Liver (tissue), 8 donors: ENCODE measurements at regions not wholly inside any gene's neighbourhood (a gene's known extent, or its start where the extent isn't known, plus 50 kb on each side); places are given as distances from the start of the nearest gene placed in this dataset.

ENCODE experiments used
- DNase-seq: peaks from one replicate; pipeline ENCODE4 v3.0.0-alpha.2; 2017; ENCODE audit warnings: low spot score
- H3K27ac ChIP-seq, 2 donors: one replicate each; pipeline ENCODE4 v1.7.0; 2013; ENCODE audit warnings: inconsistent platforms in 2 of 2, low read length in 2 of 2, control low read depth in 1 of 2, low read depth in 1 of 2, mild to moderate bottlenecking in 1 of 2
- H3K27me3 ChIP-seq, 4 donors: one replicate each; pipeline versions ENCODE4 v1.6.1 to v1.7.0; 2013; ENCODE audit warnings: low read length in 3 of 4, inconsistent platforms in 1 of 4, mild to moderate bottlenecking in 1 of 4, moderate library complexity in 1 of 4; ENCODE audit not compliant: control insufficient read depth in 4 of 4, insufficient read depth in 4 of 4
- H3K36me3 ChIP-seq, 4 donors: one replicate each; pipeline versions ENCODE4 v1.6.1 to v1.7.0; 2013; ENCODE audit warnings: low read length in 3 of 4, mild to moderate bottlenecking in 3 of 4, low read depth in 1 of 4, moderate library complexity in 1 of 4; ENCODE audit not compliant: control insufficient read depth in 4 of 4, insufficient read depth in 3 of 4
- H3K4me1 ChIP-seq, 4 donors: one replicate each; pipeline versions ENCODE4 v1.6.1 to v1.7.0; 2013; ENCODE audit warnings: low read length in 3 of 4, mild to moderate bottlenecking in 3 of 4, moderate library complexity in 1 of 4; ENCODE audit not compliant: control insufficient read depth in 4 of 4, insufficient read depth in 4 of 4
- H3K4me3 ChIP-seq, 3 donors: one replicate each; pipeline versions ENCODE4 v1.6.1 to v1.7.0; 2013; ENCODE audit warnings: low read length in 3 of 3, control low read depth in 1 of 3, low read depth in 1 of 3, mild to moderate bottlenecking in 1 of 3
- H3K9ac ChIP-seq, 2 donors: one replicate each; pipeline ENCODE4 v1.7.0; 2013; ENCODE audit warnings: low read length in 2 of 2, mild to moderate bottlenecking in 2 of 2, moderate library complexity in 2 of 2, control low read depth in 1 of 2, low read depth in 1 of 2
- H3K9me3 ChIP-seq, 4 donors: one replicate each; pipeline versions ENCODE4 v1.6.1 to v1.7.0; 2013; ENCODE audit warnings: low read length in 3 of 4; ENCODE audit not compliant: control insufficient read depth in 4 of 4
- EGR1 ChIP-seq, 2 donors: IDR thresholded peaks; 2 replicates each; pipeline ENCODE4 v1.6.1; 2016 to 2018; ENCODE audit warnings: antibody characterized with exemption in 2 of 2, low read depth in 2 of 2
- FOXA1 ChIP-seq: IDR thresholded peaks from 2 replicates; pipeline ENCODE4 v1.6.1; 2016; ENCODE audit warnings: antibody characterized with exemption
- FOXA2 ChIP-seq: IDR thresholded peaks from 2 replicates; pipeline ENCODE4 v1.6.1; 2016; ENCODE audit warnings: antibody characterized with exemption
- GABPA ChIP-seq, 2 donors: IDR thresholded peaks in 1 of 2; conservative IDR thresholded peaks in 1 of 2; 2 replicates each; pipeline ENCODE4 v1.6.1; 2016; ENCODE audit warnings: antibody characterized with exemption in 2 of 2, mild to moderate bottlenecking in 1 of 2, moderate library complexity in 1 of 2
- HNF4A ChIP-seq, 2 donors: conservative IDR thresholded peaks; 2 replicates each; pipeline ENCODE4 v1.6.1; 2016; ENCODE audit warnings: antibody characterized with exemption in 2 of 2, mild to moderate bottlenecking in 2 of 2
- HNF4G ChIP-seq: IDR thresholded peaks from 2 replicates; pipeline ENCODE4 v1.6.1; 2016; ENCODE audit warnings: antibody characterized with exemption
- JUND ChIP-seq, 2 donors: IDR thresholded peaks; 2 replicates each; pipeline ENCODE4 v1.6.1; 2016; ENCODE audit warnings: antibody characterized with exemption in 2 of 2
- MAX ChIP-seq: IDR thresholded peaks from 2 replicates; pipeline ENCODE4 v1.6.1; 2016; ENCODE audit warnings: antibody characterized with exemption
- RAD21 ChIP-seq, 2 donors: IDR thresholded peaks; 2 replicates each; pipeline ENCODE4 v1.6.1; 2016; ENCODE audit warnings: antibody characterized with exemption in 2 of 2, mild to moderate bottlenecking in 2 of 2
- REST ChIP-seq: IDR thresholded peaks from 2 replicates; pipeline ENCODE4 v1.6.1; 2016; ENCODE audit warnings: antibody characterized with exemption, mild to moderate bottlenecking
- RXRA ChIP-seq, 2 donors: IDR thresholded peaks; 2 replicates each; pipeline ENCODE4 v1.6.1; 2017 to 2018; ENCODE audit warnings: antibody characterized with exemption in 2 of 2, mild to moderate bottlenecking in 1 of 2
- SP1 ChIP-seq: IDR thresholded peaks from 2 replicates; pipeline ENCODE4 v1.6.1; 2018; ENCODE audit warnings: antibody characterized with exemption, mild to moderate bottlenecking
- YY1 ChIP-seq: IDR thresholded peaks from 2 replicates; pipeline ENCODE4 v1.6.1; 2016; ENCODE audit warnings: antibody characterized with exemption, mild to moderate bottlenecking
- ZBTB33 ChIP-seq: IDR thresholded peaks from 2 replicates; pipeline ENCODE4 v1.6.1; 2016; ENCODE audit warnings: antibody characterized with exemption
- WGBS: extraction: QIAGEN DNeasy Blood & Tissue Kit; methylation state at CpG from one replicate; pipeline ENCODE4 v1.1.7; 2013; 5-methylcytosine and 5-hydroxymethylcytosine counted together
- TF ChIP-seq, protein P1 (sequence below): IDR thresholded peaks from 2 replicates; pipeline ENCODE4 v1.6.1; 2016; ENCODE audit warnings: antibody characterized with exemption
- TF ChIP-seq, protein P2 (sequence below): fragments of 150-350 bp; IDR thresholded peaks from 2 replicates; pipeline ENCODE4 v1.5.1; 2017; ENCODE audit warnings: improper control_type of control experiment, low read depth, low read length; ENCODE audit not compliant: missing input control
- donor health status: healthy.
- donor health status: healthy.
- donor health status: healthy.
- donor health status: healthy.
- donor health status: healthy.

DNA sequence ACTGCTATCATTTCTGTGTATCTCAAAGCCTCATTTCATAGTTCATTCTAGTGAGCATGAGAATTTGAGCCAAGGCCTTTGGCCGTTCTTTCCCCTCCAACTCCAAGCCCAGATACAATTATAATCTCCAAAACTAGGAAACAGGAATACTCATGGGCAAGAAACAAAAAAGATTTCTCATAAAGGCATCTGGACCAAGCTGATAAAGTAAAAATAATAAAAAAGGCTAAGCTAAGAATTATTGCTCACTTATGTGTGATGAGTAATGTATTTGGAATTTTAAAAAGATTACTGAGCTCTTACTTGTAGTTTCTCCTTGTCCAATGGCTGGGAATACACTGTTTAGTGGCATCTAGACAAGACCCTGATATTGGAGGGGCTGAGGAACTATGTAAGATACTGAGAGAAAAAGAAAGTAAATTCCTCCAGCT lies 196.4 kb upstream of the POM121L12 start:
- DNase-seq, result no peak
- no peak for TF ChIP-seq FOXA1
- TF ChIP-seq SP1, result no peak
- no peak for TF ChIP-seq RXRA (IDR thresholded peaks at IDR 0.05)
- TF ChIP-seq HNF4A (conservative IDR thresholded peaks at IDR 0.05), result no peak
- TF ChIP-seq, protein P1, sequence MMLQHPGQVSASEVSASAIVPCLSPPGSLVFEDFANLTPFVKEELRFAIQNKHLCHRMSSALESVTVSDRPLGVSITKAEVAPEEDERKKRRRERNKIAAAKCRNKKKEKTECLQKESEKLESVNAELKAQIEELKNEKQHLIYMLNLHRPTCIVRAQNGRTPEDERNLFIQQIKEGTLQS, result no peak
- TF ChIP-seq REST, result no peak
- no peak for TF ChIP-seq JUND (IDR thresholded peaks at IDR 0.05)
- TF ChIP-seq HNF4G, result no peak
- no peak for TF ChIP-seq GABPA (IDR thresholded peaks at IDR 0.05 in 1 of 2, conservative IDR thresholded peaks at IDR 0.05 in 1 of 2)
- no peak for TF ChIP-seq MAX
- TF ChIP-seq FOXA2, result no peak
- TF ChIP-seq, protein P2, sequence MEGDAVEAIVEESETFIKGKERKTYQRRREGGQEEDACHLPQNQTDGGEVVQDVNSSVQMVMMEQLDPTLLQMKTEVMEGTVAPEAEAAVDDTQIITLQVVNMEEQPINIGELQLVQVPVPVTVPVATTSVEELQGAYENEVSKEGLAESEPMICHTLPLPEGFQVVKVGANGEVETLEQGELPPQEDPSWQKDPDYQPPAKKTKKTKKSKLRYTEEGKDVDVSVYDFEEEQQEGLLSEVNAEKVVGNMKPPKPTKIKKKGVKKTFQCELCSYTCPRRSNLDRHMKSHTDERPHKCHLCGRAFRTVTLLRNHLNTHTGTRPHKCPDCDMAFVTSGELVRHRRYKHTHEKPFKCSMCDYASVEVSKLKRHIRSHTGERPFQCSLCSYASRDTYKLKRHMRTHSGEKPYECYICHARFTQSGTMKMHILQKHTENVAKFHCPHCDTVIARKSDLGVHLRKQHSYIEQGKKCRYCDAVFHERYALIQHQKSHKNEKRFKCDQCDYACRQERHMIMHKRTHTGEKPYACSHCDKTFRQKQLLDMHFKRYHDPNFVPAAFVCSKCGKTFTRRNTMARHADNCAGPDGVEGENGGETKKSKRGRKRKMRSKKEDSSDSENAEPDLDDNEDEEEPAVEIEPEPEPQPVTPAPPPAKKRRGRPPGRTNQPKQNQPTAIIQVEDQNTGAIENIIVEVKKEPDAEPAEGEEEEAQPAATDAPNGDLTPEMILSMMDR, result no peak
- TF ChIP-seq RAD21 (IDR thresholded peaks at IDR 0.05), result no peak
- TF ChIP-seq YY1, result no peak
- no peak for TF ChIP-seq EGR1 (IDR thresholded peaks at IDR 0.05; ENCODE audit: low read depth in 2 of 2)
- WGBS, result 0% methylated on average over 1 of the region's 1 CpG
- H3K9ac ChIP-seq, result no peak overlapping the region
- H3K9me3 ChIP-seq, result no peaks in the 10 kb centered on the region
- H3K27ac ChIP-seq, result no peak overlapping the region
- H3K27me3 ChIP-seq, result no peaks in the 10 kb centered on the region
- H3K36me3 ChIP-seq, result no peaks in the 10 kb centered on the region
- no peaks in the 10 kb centered on the region for H3K4me1 ChIP-seq
- H3K4me3 ChIP-seq, result no peak overlapping the region

- H3K36me3 ChIP-seq, result no peaks in the 10 kb centered on the region
Measured at GRCh38 chr7:52831321-52831720, 204.1 kb upstream of the POM121L12 start.

More at GRCh38 chr7:52831321-52831720, 204.1 kb upstream of the POM121L12 start:
- H3K4me3 ChIP-seq, result no peak overlapping the region
- no peaks in the 10 kb centered on the region for H3K9me3 ChIP-seq
- 65% methylated on average over 5 of the region's 5 CpGs for WGBS
- H3K27me3 ChIP-seq, result no peaks in the 10 kb centered on the region
- no peak overlapping the region for H3K27ac ChIP-seq
- TF ChIP-seq FOXA1 (no peak), HNF4A (conservative IDR thresholded peaks at IDR 0.05) (no peak), YY1 (no peak), ZBTB33 (no peak), MAX (no peak), HNF4G (no peak), FOXA2 (no peak)
- TF ChIP-seq, protein P2, result no peak
- no peak overlapping the region for H3K9ac ChIP-seq
- H3K4me1 ChIP-seq, result no peaks in the 10 kb centered on the region
- DNase-seq, result no peak
